Activated CD4-positive, alpha-beta T cell treated with anti-CD3 and anti-CD28 coated beads, Interleukin-2, amount 50 U/mL, for 48 hours (primary cell): ENCODE measurements at regions not wholly inside any gene's neighbourhood (a gene's known extent, or its start where the extent isn't known, plus 50 kb on each side); places are given as distances from the start of the nearest gene placed in this dataset.
"Not testable (repeated sequence)": the region's sequence is repeated elsewhere in the genome, so short reads cannot be mapped to it uniquely, and the experiment has no call there.

Source experiments
- DNase-seq, 2 experiments: peaks; one replicate each; pipeline ENCODE4 v3.0.0-alpha.2; 2020

DNA sequence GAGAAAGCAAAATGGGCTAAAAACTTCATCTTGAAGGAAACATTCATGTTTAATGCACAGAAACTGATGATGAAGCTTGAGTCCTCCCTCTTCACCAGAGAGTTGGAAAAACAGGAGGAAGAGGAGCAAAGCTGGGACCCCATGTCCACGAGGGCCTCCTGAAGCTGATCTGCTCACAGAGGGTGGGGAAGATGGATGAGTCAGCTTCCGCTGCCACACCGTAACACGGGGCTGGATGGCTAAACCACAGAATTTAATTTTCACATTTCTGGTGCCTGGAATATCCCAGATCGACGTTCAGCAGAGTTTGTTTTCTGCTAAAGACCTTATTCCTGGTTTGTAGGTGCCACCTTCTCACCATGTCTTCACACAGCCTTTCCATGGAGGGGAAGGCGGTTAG, 634.4 kb downstream of the RPIA start:
- not testable (repeated sequence) for DNase-seq

GRCh38 chr2:89326455-89326854, 635.0 kb downstream of the RPIA start:
- not testable (repeated sequence) for DNase-seq

DNA sequence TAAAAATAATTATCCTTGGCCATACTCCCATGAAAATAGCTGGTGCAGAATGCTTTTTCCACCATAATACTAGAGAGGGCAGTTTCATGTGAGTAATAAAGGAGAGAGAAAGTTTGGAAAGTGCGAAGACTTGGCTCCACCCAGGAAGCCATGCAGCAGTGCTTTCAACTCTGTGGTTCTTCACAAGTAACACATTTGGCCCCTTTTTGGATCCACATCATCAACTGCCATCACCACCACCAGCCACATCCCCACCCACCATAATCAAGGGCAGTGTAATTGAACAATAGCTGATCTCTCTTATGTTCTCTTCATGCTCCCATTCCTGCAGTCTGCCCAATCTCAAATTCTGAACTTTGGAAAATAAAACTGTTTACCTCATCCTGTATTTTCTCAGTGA, 637.3 kb downstream of the RPIA start:
- DNase-seq, result not testable (repeated sequence)
